DND-41 (cell line): ENCODE measurements at regions not wholly inside any gene's neighbourhood (a gene's known extent, or its start where the extent isn't known, plus 50 kb on each side); places are given as distances from the start of the nearest gene placed in this dataset.

Experiments used
- EZH2 ChIP-seq: IDR thresholded peaks from 3 replicates; pipeline ENCODE4 v1.6.1; 2012; ENCODE audit warnings: borderline replicate concordance, low read depth, mild to moderate bottlenecking, moderate library complexity, low read length, inconsistent platforms; ENCODE audit not compliant: severe bottlenecking
- TF ChIP-seq, protein P1 (sequence below): IDR thresholded peaks from 2 replicates; pipeline ENCODE4 v1.5.1; 2012; ENCODE audit warnings: borderline replicate concordance, low read length, moderate library complexity, mild to moderate bottlenecking; ENCODE audit not compliant: poor library complexity, severe bottlenecking; ENCODE audit errors: extremely low read depth

DNA sequence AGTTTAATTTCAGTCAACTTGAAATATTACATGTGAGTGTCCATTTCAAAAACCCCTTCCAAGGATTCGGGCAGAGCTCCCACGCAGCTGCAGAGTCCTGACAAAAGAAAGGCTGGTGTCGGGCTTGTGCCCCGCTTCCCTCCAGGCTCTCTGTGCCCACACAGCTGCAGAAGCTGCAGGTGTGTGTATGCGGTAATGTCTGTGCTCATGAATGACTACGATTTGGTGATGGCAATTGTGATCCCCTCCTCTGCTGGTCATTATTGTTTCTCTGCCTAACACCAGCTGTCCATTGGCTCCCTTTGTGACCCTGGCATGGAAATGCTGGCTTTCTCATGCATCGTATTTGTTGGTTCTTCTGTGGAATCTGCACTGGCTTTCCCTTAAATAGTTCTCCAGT is 224.8 kb downstream of the NUP35 start:
- TF ChIP-seq, protein P1, sequence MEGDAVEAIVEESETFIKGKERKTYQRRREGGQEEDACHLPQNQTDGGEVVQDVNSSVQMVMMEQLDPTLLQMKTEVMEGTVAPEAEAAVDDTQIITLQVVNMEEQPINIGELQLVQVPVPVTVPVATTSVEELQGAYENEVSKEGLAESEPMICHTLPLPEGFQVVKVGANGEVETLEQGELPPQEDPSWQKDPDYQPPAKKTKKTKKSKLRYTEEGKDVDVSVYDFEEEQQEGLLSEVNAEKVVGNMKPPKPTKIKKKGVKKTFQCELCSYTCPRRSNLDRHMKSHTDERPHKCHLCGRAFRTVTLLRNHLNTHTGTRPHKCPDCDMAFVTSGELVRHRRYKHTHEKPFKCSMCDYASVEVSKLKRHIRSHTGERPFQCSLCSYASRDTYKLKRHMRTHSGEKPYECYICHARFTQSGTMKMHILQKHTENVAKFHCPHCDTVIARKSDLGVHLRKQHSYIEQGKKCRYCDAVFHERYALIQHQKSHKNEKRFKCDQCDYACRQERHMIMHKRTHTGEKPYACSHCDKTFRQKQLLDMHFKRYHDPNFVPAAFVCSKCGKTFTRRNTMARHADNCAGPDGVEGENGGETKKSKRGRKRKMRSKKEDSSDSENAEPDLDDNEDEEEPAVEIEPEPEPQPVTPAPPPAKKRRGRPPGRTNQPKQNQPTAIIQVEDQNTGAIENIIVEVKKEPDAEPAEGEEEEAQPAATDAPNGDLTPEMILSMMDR: no peak
- TF ChIP-seq EZH2: no peak
